G401.6 (cell line): ENCODE measurements at regions not wholly inside any gene's neighbourhood (a gene's known extent, or its start where the extent isn't known, plus 50 kb on each side); places are given as distances from the start of the nearest gene placed in this dataset.
A peak's percentile ranks its signal among the peaks of the same experiment; 100 is the strongest.

Experiments used
- FAIRE-seq: peaks from 2 replicates; lab custom pipeline; 2012; peaks lifted over from hg19 to GRCh38; lab: Jason Lieb, UNC

- FAIRE-seq = no peak
Measured at GRCh38 chr4:55754754-55755350, 64.7 kb upstream of the EXOC1L start.

- FAIRE-seq = peak; percentile 99
Measured at GRCh38 chr4:55756208-55756607, 63.4 kb upstream of the EXOC1L start.

GRCh38 chr4:55757356-55757952 is 62.1 kb upstream of the EXOC1L start:
- no peak for FAIRE-seq

GRCh38 chr4:55758066-55758465 is 61.5 kb upstream of the EXOC1L start:
- no peak for FAIRE-seq

- no peak for FAIRE-seq
Measured at GRCh38 chr4:55758570-55758969, 61.0 kb upstream of the EXOC1L start.

- FAIRE-seq = no peak
Measured at GRCh38 chr4:55762819-55763218, 56.8 kb upstream of the EXOC1L start.

GRCh38 chr4:55763996-55764395 is 55.6 kb upstream of the EXOC1L start:
- FAIRE-seq = no peak

- FAIRE-seq = no peak
Measured at GRCh38 chr4:55765070-55765469, 54.5 kb upstream of the EXOC1L start.

GRCh38 chr4:55768291-55768690 is 51.3 kb upstream of the EXOC1L start:
- FAIRE-seq = no peak
